ENCODE measurements at regions not wholly inside any gene's neighbourhood (a gene's known extent, or its start where the extent isn't known, plus 50 kb on each side); places are given as distances from the start of the nearest gene placed in this dataset.

DNA sequence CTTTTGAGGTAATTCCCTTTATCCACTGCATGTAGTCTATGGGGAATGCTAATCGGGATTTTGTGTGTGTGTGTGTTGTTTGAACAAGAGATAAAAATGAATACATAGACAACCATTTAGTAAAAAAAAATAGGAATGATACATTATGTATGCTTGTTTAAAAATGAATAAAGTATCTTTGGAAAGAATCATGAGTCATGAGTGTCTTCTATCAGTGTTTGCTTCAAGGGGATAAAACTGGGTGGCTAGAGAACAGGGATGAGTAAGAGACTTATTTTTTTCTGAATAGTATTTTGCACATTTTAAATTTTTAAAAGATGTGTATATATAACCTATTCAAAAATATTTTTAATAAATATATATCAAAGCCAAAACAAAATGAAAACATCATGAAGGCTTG lies 839.4 kb upstream of the ADGRL4 start:
- no peak for TF ChIP-seq EZH2 (IDR thresholded peaks at IDR 0.05; ENCODE audit: insufficient read depth, poor library complexity, severe bottlenecking)
- no peak for TF ChIP-seq EZH2phosphoT487 (IDR thresholded peaks at IDR 0.05; ENCODE audit: insufficient read depth, low read depth)

Measured in GM23248 (cell line).